GM12891 (cell line): ENCODE measurements at regions not wholly inside any gene's neighbourhood (a gene's known extent, or its start where the extent isn't known, plus 50 kb on each side); places are given as distances from the start of the nearest gene placed in this dataset.
"Not testable (repeated sequence)": the region's sequence is repeated elsewhere in the genome, so short reads cannot be mapped to it uniquely, and the experiment has no call there.

Experiments used
- DNase-seq: peaks from one replicate; pipeline ENCODE4 v3.0.0; 2011; ENCODE audit warnings: low spot score; ENCODE audit not compliant: insufficient read length
- FAIRE-seq: peaks from 2 replicates; lab custom pipeline; 2011; peaks lifted over from hg19 to GRCh38; lab: Jason Lieb, UNC
- PAX5 ChIP-seq: IDR thresholded peaks from 2 replicates; pipeline ENCODE4 v1.6.1; 2011; ENCODE audit warnings: low read length, moderate library complexity, mild to moderate bottlenecking; ENCODE audit not compliant: insufficient read depth, severe bottlenecking
- POLR2A ChIP-seq: IDR thresholded peaks from 2 replicates; pipeline ENCODE4 v1.6.1; 2011; ENCODE audit warnings: low read depth, low read length, control low read depth
- POLR2AphosphoS5 ChIP-seq: IDR thresholded peaks from 2 replicates; pipeline ENCODE4 v1.6.1; 2011; ENCODE audit warnings: low read depth, low read length, control low read depth
- POU2F2 ChIP-seq: IDR thresholded peaks from 2 replicates; pipeline ENCODE4 v1.6.1; 2011; ENCODE audit warnings: low read depth, mild to moderate bottlenecking, control low read depth, low read length, moderate library complexity
- SPI1 ChIP-seq: IDR thresholded peaks from 2 replicates; pipeline ENCODE4 v1.6.1; 2011; ENCODE audit warnings: low read depth, low read length, control low read depth
- TAF1 ChIP-seq: IDR thresholded peaks from 2 replicates; pipeline ENCODE4 v1.6.1; 2011; ENCODE audit warnings: low read depth, low read length, control low read depth

DNA sequence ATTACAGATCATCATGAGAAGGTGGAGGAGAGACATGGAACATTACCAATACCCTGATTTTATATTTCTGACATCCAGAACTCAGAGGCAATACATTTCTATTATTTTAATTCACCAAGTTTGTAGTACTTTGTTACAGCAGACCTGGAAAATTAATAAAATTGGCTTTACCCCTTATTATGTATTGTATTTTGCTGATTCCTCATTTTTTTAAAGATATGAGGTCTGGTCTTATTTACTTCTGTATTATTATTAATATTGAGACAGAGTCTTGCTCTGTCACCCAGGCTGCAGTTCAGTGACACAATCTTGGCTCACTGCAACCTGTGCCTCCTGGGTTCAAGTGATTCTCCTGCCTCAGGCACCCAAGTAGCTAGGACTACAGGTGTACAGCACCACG, 357.3 kb upstream of the TECRL start:
- DNase-seq (no peak), FAIRE-seq (no peak)
- TF ChIP-seq POLR2A: no peak
- TF ChIP-seq SPI1: no peak
- TF ChIP-seq POU2F2: no peak
- no peak for TF ChIP-seq PAX5
- TF ChIP-seq TAF1: no peak
- TF ChIP-seq POLR2AphosphoS5: no peak

DNA sequence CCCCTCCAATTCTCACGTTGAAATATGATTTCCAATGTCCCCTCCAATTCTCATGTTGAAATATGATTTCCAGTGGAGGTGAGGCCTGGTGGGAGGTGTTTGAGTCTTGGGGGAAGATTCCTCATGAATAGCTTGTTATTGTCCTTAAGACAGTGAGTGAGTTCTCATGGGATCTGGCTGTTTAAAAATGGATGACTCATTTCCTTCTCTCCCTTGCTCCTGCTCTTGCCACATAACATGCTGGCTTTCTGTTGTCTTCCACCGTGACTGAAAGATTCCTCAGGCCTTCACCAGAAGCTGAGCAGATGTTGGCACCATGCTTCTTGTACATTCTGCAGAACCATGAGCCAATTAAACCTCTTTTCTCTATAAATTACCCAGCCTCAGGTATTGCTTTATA, 346.8 kb upstream of the TECRL start:
- DNase-seq: no peak
- no peak for FAIRE-seq
- no peak for TF ChIP-seq POU2F2
- no peak for TF ChIP-seq TAF1
- TF ChIP-seq SPI1: no peak
- TF ChIP-seq PAX5: no peak
- no peak for TF ChIP-seq POLR2A
- no peak for TF ChIP-seq POLR2AphosphoS5

DNA sequence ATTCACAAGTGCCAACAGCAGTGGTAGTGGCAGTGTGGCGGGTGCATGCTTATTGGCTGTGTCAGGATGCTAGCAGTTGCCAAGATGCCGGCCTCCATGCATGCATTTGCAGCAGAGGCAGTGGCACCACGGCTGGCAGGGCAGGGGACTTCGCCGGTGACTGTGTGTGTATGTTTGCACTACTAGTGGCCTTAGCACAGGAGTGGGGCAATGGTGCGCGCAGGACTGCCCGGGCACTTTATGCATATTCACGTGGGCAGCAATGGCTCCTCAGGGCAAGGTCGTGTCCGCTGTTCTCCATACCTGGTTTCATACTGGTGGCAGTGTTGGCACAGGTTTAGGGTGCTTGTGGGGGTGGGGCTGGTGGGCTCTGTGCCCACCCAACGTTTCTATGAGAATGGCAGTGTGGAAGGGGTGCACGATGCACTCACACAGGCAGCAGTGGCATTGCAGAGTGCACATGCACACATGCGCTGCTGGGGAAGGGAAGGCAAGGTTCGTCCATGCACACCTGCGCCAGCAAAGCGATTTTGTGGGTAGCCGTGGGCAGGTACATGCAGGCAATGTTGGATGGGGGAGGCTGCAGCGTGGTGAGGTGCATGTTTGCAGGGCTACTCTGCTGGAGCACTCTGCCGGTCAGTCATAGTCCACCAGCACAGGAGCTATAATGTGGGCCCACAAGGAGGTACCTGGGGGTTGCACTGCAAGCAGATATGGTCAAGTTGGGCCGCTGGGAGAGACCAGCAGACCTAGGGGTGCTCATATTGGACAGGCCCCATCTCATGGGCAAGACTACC, 338.9 kb upstream of the TECRL start:
- DNase-seq (no peak), FAIRE-seq (no peak)
- TF ChIP-seq PAX5: no peak
- TF ChIP-seq POU2F2: no peak
- no peak for TF ChIP-seq POLR2AphosphoS5
- no peak for TF ChIP-seq SPI1
- no peak for TF ChIP-seq POLR2A
- no peak for TF ChIP-seq TAF1

DNA sequence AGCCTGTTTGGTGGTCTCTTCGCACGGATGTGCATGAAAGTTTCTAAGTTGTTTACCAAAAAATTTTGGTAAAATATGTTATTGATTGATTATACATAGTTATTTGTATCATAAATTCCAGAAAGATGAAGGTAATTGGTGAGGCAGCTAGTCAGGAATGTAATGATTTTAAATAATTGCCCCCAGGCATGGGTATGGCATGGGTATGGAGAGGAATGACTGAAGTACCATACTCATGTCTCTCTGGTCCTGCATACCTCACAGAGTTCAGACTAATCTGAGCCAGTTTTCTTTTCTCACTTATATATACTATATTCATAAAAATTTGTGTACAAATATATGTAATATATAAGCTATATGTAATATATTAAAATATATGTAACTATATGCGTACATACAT, 329.0 kb upstream of the TECRL start:
- DNase-seq: no peak
- TF ChIP-seq POLR2AphosphoS5 (no peak), PAX5 (no peak), POU2F2 (no peak), POLR2A (no peak), TAF1 (no peak), SPI1 (no peak)

DNA sequence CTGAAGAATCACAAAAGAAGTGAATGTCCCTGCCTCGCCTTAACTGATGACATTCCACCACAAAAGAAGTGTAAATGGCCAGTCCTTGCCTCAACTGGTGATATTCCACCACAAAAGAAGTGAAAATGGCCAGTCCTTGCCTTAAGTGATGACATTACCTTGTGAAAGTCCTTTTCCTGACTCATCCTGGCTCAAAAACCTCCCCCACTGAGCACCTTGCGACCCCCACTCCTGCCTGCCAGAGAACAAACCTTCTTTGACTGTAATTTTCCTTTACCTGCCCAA, 328.5 kb upstream of the TECRL start:
- not testable (repeated sequence) for DNase-seq, FAIRE-seq

More for the DNA sequence above, 329.0 kb upstream of the TECRL start:
- FAIRE-seq: no peak

DNA sequence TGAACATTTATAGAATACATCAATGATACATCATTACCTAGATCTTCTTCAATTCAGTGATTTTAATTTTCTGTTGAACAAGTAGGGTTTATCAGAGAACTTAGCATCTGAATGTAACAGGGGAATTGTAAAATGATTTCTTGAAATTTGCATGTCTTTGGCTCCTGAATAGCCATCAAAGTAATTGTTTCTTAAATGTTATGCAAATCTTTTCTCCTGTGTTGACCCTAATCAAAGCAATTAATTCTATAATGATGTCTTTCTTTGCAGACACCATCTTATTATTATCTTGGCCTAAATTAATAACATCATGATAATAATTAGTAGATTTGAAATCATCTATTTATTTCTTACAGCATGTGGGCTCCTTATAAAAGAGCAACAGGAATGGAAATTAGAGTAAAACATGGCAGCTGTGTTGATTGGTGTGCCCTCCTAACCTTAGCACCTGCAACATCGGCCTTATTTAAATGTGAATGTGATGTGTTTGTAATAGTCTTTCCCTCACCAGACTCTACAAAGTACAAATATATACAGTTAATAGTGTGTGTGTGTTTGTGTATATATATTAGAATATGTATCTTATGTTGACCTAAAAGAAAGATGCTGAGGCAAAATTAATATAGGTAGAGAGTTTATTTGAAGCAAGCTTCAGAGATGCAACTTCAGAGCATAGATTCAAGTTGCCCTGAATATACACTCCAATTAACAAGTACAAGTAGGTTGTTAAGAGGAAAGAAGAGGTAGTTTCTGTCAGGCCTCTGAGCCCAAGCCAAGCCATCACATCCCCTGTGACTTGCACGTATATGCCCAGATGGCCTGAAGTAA, 328.0 kb upstream of the TECRL start:
- DNase-seq (no peak), FAIRE-seq (no peak)
- TF ChIP-seq PAX5 (no peak), SPI1 (no peak), POLR2AphosphoS5 (no peak), TAF1 (no peak), POU2F2 (no peak), POLR2A (no peak)

DNA sequence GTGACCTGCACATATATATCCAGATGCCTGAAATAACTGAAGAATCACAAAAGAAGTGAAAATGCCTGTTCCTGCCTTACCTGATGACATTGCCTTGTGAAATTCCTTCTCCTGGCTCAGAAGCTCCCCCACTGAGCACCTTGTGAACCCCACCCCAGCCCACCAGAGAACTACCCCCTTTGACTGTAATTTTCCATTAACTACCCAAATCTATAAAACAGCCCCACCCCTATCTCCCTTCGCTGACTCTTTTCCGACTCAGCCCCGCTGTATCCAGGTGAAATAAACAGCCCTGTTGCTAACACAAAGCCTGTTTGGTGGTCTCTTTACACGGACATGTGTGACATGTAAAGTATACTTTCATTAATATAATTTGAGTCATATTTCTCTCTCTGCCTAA, 320.3 kb upstream of the TECRL start:
- no peak for FAIRE-seq
- DNase-seq: no peak

DNA sequence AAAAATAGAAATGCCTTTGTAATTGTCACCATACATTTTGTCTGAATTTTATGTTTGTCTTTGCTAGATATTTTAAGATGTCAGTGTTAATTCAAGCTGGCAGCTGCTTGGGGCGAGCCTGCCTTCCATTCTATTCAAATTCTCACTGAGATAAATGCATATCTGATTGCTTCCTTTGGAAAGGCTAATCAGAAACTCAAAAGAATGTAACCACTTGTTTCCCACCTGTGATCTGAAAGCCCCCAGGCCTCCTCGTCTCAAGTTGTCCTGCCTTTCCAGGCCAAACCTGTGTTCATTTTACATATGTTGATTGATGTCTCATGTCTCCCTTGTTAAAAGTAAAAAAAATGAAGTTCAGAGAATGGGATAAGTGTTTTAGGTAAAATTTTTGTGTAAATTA, 318.7 kb upstream of the TECRL start:
- no peak for TF ChIP-seq SPI1
- no peak for TF ChIP-seq POLR2AphosphoS5
- TF ChIP-seq TAF1: no peak
- FAIRE-seq: no peak
- DNase-seq: no peak

More for the DNA sequence above, 320.3 kb upstream of the TECRL start:
- TF ChIP-seq PAX5 (no peak), POLR2A (no peak)

GRCh38 chr4:64727391-64727790, 318.1 kb upstream of the TECRL start:
- DNase-seq, FAIRE-seq: not testable (repeated sequence)

DNA sequence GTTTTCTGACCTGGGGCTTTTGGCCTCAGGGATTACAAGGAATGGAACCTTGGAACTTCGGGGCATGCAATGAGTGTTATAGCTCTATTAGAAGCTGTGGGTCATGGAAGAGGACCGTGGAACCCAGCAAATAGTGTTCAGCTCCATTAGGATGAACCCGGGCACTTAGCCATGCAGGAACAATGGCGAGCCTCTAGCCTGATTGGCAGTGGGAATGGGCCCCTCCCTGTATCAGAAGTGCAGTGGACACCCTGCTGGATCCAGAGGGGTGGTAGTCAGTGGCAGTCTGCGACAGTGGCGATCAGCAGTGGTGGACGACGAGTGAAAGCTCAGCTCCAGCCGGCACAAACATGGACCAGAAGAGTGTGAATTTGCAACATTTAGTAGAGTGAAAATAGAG, 315.4 kb upstream of the TECRL start:
- no peak for TF ChIP-seq POU2F2
- TF ChIP-seq POLR2A: no peak
- TF ChIP-seq PAX5: no peak
- no peak for TF ChIP-seq TAF1
- DNase-seq: no peak
- FAIRE-seq: no peak
